GM23338 (cell line): ENCODE measurements at regions not wholly inside any gene's neighbourhood (a gene's known extent, or its start where the extent isn't known, plus 50 kb on each side); places are given as distances from the start of the nearest gene placed in this dataset.

Source experiments
- CTCF ChIP-seq, 2 experiments: fragments of 200-600 bp in 1 of 2; sonication (generic) in 1 of 2; conservative IDR thresholded peaks; 2 replicates each; pipeline versions ENCODE4 v1.5.1 to v1.6.1; 2016 to 2017; ENCODE audit warnings: antibody characterized with exemption in 2 of 2, low read depth in 2 of 2, mild to moderate bottlenecking in 2 of 2, moderate library complexity in 1 of 2
- EZH2 ChIP-seq: fragments of 200-600 bp; sonication (generic); IDR thresholded peaks from one replicate; pipeline ENCODE4 v1.8.0; 2017; ENCODE audit warnings: antibody characterized with exemption, mild to moderate bottlenecking, low read depth; ENCODE audit not compliant: unreplicated experiment
- EZH2phosphoT487 ChIP-seq: fragments of 200-600 bp; sonication (generic); IDR thresholded peaks from one replicate; pipeline ENCODE4 v1.8.1; 2018; ENCODE audit warnings: antibody characterized with exemption; ENCODE audit not compliant: unreplicated experiment
- POLR2AphosphoS5 ChIP-seq: IDR thresholded peaks from 2 replicates; pipeline ENCODE4 v1.6.1; 2016; ENCODE audit warnings: antibody characterized with exemption, low read depth
- REST ChIP-seq: IDR thresholded peaks from one replicate; pipeline ENCODE4 v1.6.1; 2018; ENCODE audit warnings: antibody characterized with exemption; ENCODE audit not compliant: unreplicated experiment
- STAT1 ChIP-seq: IDR thresholded peaks from one replicate; pipeline ENCODE4 v1.6.1; 2016; ENCODE audit warnings: antibody characterized with exemption; ENCODE audit not compliant: unreplicated experiment

GRCh38 chr5:71993600-71993999 lies 113.7 kb upstream of the MAP1B start:
- no peak for TF ChIP-seq CTCF (conservative IDR thresholded peaks at IDR 0.05; ENCODE audit: low read depth in 2 of 2)
- no peak for TF ChIP-seq POLR2AphosphoS5
- TF ChIP-seq EZH2phosphoT487: no peak
- TF ChIP-seq REST: no peak
- TF ChIP-seq EZH2: no peak
- TF ChIP-seq STAT1: no peak
